Fibroblast of the conjunctiva (primary cell): ENCODE measurements at regions not wholly inside any gene's neighbourhood (a gene's known extent, or its start where the extent isn't known, plus 50 kb on each side); places are given as distances from the start of the nearest gene placed in this dataset.
"Not testable (repeated sequence)": the region's sequence is repeated elsewhere in the genome, so short reads cannot be mapped to it uniquely, and the experiment has no call there.

Experiments used
- DNase-seq: peaks from one replicate; pipeline ENCODE4 v3.0.0-alpha.2; 2010; ENCODE audit warnings: low read depth

DNA sequence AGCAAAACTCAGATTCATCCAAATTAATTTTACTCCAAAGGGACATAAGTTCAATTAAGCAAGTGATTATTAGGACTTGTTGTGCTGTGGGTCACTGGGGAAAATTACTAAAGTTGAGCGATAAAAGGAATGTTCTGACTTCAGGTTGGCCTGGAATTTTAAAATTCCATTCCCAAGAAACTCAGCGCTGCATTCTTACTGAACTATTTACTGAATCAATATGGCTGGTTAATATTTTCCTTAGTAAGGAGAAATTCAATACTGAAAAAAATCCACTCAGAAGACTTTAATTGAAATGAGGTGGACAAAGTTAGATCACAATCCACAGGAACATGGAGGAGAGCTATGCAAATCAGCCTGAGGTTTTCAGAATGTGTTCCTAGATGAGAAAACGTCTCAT is 578.9 kb upstream of the NR5A2 start:
- no peak for DNase-seq

DNA sequence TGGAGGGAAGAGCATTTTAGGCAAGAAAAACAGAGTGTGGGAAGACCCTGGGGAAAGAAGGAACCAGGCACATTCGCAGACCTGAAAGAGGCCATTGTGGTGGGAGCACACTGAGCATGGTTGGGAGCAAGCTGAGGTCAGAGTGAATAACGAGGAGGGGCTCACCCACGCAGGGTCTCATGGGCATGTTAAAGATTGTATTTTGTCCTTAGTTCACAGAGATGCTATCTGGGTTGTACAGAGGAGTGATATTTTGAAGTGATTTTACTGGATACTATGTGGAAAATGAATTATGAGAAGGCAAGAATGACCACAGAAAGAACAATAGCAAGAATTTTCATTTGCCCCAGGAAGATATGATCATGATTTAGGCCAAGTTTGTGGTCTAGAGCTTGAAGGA is 578.3 kb upstream of the NR5A2 start:
- no peak for DNase-seq

DNA sequence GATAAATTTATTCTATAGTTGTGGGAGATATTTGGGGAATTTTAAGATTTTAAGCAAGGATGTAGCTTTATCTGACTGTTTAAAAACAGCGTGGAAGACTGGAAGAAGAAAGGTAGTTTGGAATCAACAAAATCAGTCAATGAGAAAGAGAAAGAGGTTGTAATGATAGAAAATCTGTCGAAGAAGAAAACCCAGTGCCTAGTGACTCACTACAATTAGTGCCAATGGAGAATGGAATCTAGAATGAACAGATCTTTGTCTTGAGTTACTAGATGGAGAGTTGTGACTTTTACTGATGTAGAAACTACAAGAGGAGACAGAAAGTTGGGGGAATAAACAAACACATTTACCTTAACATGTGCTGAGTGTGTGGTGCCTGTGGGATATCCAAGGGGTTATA is 577.8 kb upstream of the NR5A2 start:
- DNase-seq = no peak

DNA sequence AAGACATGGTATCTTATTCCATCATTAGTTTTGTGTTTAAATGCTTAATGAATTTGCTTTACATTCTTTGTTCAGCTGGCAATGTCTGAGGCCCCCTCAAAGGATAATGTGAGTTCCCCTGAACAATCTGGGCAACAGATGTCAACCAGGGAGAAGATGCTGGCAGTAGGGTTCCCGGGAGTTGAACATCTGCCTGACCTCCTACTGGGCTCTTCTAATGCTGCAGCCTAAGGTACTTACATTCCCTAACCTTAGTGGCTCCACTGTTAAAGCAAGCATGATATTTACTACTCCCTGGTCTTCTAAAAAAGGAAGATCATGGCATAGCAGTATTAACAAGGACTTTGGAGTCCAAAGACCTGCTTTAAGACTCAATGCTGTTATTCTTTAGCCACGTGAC is 574.9 kb upstream of the NR5A2 start:
- no peak for DNase-seq

- no peak for DNase-seq
Measured at GRCh38 chr1:199453723-199454122, 573.8 kb upstream of the NR5A2 start.

DNA sequence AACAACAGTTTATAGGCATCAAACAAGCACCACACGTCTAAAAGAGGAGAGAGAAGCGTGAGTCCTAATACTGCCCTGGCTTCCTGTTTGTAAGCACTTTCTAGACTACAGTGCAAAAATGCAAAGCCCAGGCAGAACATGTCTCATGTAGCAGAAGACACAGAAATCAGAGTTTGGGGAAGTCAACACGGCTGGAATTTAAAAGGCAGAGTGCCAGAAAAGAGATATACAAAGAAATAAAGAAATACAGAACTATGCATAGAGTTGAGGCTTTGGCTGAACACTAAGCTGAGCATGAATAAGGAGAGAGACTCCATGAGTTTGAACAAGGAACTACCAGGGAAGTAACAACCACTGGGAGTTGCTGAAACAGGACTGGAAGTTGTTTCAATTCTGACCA is 566.6 kb upstream of the NR5A2 start:
- no peak for DNase-seq

DNA sequence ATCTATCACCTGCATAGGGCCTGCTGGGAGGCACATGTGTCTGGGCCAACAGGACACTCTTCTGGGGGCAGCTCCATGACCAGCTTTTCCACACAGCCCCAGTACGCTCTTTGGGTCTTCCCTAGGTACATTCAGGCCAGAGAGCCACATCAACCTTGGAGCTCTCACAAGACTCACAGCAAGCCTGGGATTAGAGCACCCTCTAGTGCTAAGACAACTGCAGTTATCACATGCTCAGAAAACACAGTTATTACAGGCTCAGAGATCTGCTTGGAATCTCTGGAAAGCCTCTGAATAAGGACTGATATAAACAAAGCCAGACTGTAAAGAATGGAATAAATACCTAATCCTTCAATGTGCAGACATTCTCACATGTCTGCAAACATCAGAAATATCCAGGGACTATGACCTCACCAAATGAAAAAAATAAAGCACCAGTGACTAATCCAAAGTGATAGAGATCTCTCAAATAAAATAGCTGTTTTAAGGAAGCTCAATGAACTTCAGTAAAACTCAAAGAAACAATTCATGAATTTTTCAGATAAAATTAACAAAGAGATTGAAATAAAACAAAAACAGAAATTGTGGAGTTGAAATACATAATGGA is 563.9 kb upstream of the NR5A2 start:
- peak; percentile 48 for DNase-seq

DNA sequence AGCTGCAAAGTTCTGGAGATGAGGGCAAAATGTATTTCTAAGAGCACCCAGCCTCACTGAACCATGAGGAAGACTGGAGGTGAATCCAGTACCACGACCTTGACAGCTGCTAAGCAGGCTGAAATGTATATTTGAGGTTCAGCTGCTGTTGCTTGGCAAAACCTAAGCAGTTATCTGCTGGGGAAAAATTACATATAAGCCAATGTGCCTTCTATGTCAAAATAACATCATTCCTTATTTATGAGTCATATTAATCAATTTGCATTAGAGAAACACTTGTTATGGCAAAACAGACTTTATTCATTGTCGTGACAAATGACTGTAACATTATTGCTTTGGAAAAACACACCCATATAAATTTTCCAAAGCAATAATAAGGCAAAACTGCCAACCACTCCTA is 560.5 kb upstream of the NR5A2 start:
- DNase-seq = no peak

DNA sequence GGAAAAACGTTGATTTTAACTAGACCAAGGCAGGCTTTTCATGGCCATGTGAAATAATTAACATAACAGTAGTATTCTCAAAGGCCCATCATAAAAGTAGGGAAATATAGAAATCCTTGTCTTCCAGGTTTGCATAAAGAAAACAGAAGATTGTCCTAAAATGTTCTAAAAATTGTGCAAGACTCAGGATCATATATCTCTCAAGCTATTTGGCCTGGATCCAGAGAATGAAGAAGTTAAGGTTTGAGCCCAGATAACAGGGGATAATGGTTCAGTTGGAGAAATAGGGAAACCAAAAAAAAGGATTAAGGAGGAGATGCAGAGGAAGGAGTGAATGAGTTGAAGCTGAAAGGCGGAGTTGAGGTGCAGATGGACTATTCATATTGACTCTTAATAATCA is 555.5 kb upstream of the NR5A2 start:
- no peak for DNase-seq

DNA sequence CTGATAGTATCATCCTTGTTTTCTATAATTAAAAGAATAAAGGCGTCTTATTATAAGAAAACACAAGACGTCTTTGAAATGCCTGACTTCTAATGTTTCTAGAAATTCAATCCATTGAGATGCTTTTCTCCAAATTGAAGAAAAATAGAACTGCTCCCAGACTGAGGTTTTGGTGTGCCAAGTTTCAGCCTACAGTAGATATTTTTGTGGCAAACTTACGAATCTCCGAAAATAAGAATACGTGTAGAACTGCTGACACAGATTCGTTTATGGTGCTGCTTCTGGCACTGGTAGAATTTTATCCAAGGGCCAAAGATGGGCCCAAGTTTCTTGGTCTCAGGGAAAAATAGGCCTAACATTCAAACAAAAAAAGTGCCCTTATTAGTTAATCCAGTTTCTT is 554.5 kb upstream of the NR5A2 start:
- no peak for DNase-seq

- DNase-seq = no peak
Measured at GRCh38 chr1:199474738-199475137, 552.8 kb upstream of the NR5A2 start.

- DNase-seq = no peak
Measured at GRCh38 chr1:199482426-199482825, 545.1 kb upstream of the NR5A2 start.

DNA sequence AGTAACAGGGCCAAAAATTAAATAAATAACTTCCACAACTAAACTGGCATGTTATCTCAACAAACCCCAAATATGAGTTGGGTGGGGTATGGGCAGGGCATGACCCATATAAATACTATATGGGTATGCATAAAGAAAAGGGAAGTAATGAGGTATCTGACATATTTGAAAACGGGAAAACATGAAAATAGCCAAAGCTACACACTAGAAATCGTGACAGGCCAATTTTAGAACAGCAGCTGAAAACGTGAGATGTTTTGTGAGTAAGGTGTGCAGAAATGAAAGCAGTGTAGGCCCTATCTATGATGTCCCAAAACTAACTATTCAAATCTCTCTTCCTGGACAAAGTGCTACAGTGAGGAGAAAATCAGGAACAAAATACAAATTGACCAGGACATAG is 537.9 kb upstream of the NR5A2 start:
- no peak for DNase-seq

DNA sequence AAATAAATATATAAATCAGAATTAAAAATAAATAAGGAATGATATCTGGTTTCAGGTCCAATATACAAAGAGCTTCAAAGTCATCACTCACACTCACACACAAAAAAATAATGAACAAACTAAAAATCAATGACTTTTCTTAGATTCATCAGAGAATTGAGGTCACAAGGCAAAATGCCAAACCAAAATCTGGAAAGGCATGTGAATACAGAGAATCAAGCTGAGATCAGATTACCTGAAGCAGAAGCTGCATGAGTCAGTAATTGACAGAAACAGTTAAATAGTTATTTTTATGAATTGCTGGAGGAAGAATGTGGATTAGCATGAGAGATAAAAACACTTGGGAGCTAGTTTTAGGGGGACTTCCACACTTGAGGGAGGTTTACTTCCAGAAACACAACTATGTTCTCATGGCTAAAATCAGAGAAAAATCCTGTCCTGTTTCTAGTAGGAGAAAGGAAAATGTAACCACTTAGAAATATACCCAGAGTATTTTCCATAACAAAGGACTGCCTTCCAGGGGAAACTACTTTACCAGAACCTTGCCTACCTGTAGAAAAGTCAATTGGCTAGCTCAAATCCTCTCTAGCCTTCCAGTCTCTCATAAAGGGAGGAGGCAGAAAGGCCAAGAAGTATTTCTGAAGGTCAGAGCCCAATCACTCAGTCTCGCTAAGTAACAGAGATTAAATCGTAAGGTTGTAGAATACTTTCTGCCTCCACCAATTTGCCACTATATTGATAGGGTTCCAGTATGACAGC is 536.6 kb upstream of the NR5A2 start:
- peak; percentile 23 for DNase-seq

GRCh38 chr1:199495432-199495831 is 532.1 kb upstream of the NR5A2 start:
- DNase-seq = no peak

GRCh38 chr1:199498802-199499201 is 528.7 kb upstream of the NR5A2 start:
- not testable (repeated sequence) for DNase-seq

DNA sequence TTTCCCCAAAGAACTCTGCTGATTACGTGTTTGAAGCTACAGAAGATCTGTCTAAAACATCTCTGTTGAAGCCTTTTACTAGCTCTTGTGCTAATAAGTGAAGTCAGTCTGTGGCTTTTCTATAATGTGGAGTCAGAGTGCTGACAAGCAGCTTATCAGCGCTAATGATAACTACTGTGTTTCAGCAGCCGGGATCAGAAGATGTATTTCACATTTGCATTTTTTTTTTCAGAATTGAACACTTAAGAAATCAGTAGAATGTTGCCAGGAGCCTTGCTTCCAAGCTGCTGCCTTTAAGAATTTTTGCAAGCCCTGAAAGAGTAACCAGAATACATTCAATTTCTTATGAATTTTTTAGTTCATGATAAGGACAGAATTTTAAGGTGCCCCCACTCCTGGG is 519.4 kb upstream of the NR5A2 start:
- DNase-seq = no peak

GRCh38 chr1:199508653-199509052 is 518.9 kb upstream of the NR5A2 start:
- DNase-seq = no peak

- DNase-seq = no peak
Measured at GRCh38 chr1:199509456-199509855, 518.1 kb upstream of the NR5A2 start.

GRCh38 chr1:199510314-199510713 is 517.2 kb upstream of the NR5A2 start:
- DNase-seq = no peak

DNA sequence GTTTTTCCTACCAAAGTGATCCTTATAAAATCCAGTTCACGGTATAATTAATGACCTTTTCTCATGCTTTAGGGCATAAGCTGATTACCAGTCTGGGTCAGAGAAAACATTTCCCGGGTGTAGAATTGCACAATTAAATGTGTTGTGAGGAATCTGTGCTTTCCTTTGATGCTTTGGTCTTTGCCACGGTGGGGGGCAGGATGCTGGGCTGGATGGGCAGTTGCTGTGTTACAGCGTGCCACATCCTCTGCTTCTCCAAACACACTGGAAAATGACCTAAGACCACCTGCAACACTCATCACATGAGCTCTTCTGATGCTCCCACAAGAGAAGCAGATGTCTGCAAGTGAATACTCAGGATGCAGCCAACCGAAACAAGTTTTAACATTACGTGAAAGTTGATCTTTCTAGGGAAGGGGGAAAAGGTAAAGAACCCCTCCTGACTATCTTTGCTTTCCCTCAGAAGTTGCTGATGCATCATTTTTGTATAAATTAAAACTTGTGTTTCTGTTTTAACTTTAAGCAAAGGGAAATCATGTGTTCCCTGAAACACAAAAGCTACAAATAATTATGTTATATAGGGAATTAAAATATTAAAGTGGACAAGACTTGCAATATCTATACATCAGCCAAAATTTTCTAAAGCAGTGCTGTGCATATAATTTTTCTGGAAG is 515.3 kb upstream of the NR5A2 start:
- no peak for DNase-seq

DNA sequence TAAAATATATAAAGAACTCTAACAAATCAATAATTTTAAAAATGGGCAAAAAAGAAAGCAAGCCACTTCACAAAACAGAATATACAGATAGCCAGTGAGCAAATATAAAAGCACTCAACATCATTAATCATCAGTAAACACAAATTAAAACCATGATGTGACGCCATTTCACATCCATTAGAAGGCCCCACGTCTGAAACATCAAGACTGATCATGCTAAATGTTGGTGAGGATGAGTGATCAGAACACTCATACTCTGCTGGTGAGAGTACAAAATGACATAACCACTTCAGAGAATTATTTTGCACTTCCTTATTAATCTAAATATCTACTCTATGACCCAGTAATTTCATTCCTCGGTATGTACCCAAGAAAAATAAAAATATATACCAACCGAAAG is 512.2 kb upstream of the NR5A2 start:
- no peak for DNase-seq

DNA sequence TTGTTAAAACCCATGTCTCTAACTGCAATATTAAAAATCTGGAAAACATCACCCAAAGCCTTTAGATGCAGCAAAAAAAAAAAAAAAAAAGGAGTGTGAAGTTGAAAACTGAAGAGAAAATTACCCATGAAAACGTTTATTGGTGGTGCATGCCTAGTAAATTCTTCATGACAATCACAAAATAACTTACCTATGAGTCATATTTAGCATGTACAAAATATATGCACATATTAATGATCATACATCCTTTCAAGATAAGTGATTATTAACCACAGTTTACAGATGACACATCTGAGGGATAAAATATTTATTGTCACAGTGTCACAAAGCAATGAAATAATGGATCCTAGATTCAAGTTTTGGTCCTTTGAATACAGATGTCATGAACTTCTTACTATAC is 505.2 kb upstream of the NR5A2 start:
- no peak for DNase-seq

GRCh38 chr1:199522936-199523335 is 504.6 kb upstream of the NR5A2 start:
- no peak for DNase-seq
